ENCODE measurements at regions not wholly inside any gene's neighbourhood (a gene's known extent, or its start where the extent isn't known, plus 50 kb on each side); places are given as distances from the start of the nearest gene placed in this dataset.

DNA sequence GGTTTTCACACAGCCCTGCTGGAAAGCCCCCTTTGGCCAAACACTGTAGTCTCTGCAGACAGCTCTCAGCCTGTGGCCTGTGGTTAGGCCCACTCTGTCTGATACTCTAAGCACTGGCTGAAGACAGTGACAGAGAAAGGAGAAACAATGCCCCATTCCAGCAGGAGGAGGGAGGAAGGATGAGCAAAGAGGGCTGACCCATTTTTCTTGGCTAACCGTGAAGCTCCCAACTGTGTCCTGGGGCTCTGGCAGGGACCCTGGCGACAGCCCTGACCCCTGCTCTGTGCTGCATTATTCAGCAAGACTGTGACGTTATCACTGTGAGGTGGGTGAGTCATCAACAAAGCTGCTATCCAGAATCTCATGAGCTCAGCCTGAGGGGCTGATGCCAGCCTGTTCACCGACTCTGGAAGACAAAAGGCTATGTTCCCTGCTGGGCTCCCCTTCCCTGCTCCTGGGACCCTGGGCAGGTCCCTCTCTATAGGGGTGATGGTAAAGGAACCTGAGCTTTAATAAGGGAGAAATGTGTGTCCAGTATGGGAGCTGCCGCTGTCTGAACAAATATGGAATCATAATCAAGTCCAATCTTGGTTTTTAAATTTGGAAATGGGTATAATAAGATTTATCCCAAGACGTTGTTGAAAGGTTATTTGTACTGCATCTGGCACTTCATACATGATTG, 107.0 kb downstream of the RHOU start:
- no peak for TF ChIP-seq CTCF (IDR thresholded peaks at IDR 0.05)

GRCh38 chr1:228845101-228845500, 109.8 kb downstream of the RHOU start:
- TF ChIP-seq CTCF (IDR thresholded peaks at IDR 0.05): no peak

- no peak for TF ChIP-seq CTCF (IDR thresholded peaks at IDR 0.05)
Measured at GRCh38 chr1:228846952-228847351, 111.7 kb downstream of the RHOU start.

DNA sequence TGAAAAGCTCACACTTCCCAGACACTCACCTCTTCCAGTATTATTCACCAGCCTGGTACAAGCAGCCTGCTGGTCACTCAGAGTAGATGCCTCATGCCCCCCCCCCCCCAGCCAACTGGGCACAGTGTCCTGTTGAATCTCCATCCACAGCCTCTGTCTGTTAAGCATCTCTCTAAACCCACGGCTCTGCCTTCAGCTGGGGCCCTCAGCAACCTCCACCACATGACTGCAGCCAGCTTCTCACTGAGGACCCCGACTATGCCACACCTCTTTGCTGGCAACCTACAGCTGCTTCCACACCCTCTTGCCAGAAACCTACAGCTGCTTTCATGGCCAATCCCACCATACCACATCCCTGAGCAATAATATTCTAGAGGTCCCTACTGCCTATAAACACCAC, 113.1 kb downstream of the RHOU start:
- TF ChIP-seq CTCF (IDR thresholded peaks at IDR 0.05): no peak

- TF ChIP-seq CTCF (IDR thresholded peaks at IDR 0.05): no peak
Measured at GRCh38 chr1:228849011-228849541, 113.8 kb downstream of the RHOU start.

DNA sequence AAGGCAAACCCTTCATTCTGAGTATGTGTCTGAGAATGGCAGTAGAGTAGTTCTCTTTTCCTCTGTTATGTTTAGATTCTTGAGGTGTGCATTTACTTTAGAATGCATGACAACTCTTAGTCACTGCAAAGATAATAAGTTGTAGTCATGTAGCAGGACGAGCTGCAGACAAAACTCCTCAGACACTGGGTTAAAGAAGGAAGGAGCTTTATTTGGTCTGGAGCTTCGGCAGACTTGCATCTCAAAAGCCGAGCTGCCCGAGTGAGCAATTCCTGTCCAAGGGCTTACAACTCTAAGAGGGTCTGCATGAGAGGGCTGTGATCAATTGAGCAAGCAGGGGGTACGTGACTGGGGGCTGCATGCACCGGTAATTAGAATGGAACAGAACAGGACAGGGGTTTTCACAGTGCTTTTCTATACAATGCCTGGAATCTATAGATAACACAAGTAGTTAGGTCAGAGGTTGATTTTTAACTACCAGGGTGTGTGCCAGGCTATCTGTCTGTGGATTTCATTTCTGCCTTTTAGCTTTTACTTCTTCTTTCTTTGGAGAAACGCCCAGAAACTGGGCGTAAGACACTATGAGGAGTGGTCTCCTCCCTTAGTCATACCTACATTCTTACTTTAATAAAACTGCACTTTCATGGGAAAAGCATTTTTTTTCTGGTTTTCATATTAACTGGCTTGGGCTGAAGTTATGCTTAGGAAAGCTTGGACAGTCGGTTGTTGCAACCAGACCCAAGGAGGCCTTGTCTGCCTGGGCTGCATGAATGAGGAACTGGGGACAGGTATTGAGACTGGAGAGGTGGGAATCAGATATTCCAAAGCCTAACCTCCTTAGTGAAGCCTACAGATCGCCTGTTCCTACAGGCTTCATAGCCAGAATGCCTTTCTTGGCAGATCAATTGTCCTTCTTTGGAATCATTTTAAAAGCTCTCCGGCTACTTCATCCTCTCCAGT, 115.1 kb downstream of the RHOU start:
- no peak for TF ChIP-seq CTCF (IDR thresholded peaks at IDR 0.05)

DNA sequence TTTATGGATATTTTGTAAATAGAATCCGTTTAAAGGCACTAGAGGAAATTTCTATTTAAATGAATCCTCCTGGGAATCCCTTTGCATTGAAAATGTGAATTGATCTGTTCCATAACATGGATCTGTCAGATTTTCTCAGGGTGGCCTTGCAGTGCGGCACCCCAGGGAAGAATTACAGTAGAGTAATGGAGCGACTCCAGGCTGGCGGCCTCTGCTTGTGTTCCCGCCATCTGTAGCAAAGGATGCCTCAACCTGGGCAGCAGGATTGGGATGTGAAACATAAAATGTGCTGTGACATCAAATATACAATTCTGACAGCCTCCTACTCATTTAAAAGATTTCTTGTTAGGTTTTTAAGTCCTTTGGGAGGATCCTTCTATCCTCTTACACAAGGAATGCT, 115.9 kb downstream of the RHOU start:
- TF ChIP-seq CTCF (IDR thresholded peaks at IDR 0.05): no peak
